ENCODE measurements at regions not wholly inside any gene's neighbourhood (a gene's known extent, or its start where the extent isn't known, plus 50 kb on each side); places are given as distances from the start of the nearest gene placed in this dataset.
A peak's percentile ranks its signal among the peaks of the same experiment; 100 is the strongest.

DNA sequence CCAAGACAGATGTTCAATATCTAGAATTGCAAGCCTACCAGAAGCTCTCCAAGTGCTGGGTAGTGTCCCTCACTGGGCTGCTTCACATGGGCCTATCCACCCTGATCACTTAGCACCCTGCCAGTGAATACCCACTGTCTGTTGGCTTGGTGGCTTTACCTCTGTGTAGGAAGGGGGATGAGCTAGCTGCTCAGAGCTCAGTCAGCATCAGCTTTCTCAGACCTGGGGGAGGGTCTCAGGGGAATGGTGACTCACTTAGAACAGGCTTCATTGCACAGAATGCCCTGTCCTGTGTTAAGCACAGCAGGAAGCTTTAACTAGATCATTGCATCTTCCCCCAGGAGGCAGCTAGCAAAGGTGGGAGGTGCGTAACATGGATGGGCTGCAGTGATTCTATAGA is 209.8 kb downstream of the PDCD6IP start:
- no peak overlapping the region for H3K4me3 ChIP-seq (ENCODE audit: low read depth, low read length)
- TF ChIP-seq, protein P1, sequence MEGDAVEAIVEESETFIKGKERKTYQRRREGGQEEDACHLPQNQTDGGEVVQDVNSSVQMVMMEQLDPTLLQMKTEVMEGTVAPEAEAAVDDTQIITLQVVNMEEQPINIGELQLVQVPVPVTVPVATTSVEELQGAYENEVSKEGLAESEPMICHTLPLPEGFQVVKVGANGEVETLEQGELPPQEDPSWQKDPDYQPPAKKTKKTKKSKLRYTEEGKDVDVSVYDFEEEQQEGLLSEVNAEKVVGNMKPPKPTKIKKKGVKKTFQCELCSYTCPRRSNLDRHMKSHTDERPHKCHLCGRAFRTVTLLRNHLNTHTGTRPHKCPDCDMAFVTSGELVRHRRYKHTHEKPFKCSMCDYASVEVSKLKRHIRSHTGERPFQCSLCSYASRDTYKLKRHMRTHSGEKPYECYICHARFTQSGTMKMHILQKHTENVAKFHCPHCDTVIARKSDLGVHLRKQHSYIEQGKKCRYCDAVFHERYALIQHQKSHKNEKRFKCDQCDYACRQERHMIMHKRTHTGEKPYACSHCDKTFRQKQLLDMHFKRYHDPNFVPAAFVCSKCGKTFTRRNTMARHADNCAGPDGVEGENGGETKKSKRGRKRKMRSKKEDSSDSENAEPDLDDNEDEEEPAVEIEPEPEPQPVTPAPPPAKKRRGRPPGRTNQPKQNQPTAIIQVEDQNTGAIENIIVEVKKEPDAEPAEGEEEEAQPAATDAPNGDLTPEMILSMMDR (IDR thresholded peaks at IDR 0.05; ENCODE audit: insufficient read depth, low read length) = no peak
- DNase-seq (ENCODE audit: low read depth) = peak; percentile 34

DNA sequence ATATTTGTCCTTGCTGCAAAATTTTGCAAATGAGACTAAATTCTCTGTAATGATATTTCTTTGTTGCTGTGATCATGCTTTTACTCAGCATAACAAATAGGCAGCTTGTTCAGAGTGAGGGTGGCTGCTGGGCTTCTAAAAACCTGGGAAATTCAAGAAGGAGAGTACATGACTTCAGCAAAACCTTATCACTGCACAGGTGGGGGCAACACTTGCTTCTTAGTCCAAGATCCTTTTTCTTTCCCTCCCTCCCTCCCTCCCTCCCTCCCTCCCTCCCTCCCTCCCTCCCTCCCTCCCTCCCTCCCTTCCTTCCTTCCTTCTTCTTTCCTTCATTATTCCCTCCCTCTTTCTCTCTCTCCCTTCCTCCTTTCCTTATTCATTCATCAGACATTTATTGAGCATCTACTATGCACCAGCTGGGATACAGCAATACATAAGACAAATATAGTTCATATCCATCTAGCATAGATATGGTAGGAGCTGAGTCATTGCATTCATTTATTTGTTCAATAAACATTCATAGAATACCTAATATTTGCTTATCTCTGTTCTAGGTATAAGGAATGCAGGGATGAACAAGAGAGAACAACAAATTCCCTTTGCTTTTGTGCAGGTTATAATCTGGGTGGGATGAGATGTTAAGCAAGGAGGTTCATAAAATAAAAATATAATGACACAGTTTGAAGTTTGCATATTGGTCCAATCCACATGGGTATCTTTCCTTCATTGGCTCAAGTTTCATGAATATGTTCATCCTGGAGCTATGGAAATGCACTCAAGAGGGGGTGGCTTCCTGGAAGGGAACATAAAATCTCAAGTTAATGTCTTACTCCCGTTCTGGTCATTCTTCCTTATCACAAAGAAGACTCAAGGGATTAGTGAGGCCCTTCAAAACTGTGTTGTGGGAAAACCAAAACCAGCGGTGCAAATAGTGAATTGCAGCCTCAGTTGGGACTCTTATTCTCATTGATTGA is 210.7 kb downstream of the PDCD6IP start:
- TF ChIP-seq, protein P1 (IDR thresholded peaks at IDR 0.05; ENCODE audit: insufficient read depth, low read length) = no peak
- H3K4me3 ChIP-seq (ENCODE audit: low read depth, low read length) = no peak overlapping the region
- peak; percentile 52 for DNase-seq (ENCODE audit: low read depth)

DNA sequence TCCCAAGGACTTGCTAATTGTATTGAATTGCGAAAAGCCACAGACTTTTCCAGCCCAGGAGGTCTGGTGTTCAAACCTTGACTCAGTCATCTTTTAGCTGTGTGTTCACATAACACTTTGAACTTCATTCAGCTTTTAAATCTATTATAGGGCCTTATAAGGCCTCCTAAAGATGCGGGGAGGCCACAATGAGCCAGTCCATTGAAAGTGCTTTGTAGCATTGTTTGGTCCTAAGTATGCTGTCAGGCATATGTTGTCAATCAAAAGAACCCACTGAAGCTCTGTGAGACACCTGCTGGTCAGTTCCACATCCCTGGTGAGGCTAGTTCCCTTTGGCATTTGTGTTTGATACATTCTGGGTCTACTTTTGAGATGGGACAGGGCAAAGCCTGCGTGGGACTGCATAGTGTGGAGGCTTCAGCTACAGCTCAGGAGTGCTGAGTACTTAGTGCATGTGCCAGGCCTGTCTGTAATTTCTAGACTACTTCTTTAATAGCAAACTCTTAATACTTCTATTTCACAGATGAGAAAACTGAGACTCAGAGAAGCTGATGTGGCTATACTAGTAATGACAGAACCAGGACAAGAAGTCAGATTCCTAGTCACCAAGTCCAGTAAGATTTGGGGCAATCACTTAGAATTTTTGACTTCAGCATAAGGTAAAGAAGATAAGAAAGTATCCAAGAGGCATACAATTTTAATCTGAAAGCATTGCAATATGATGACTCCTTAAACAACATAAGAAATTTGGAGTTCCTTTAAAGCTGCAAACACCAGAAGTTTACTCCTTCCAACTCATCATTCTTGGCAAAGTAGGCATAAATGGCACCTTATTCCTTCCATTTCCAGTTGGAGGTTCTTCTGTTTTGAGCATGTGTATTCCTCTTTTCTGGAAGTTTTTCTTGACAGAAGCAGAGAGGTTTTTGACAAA is 213.0 kb downstream of the PDCD6IP start:
- no peak overlapping the region for H3K4me3 ChIP-seq (ENCODE audit: low read depth, low read length)
- TF ChIP-seq, protein P1 (IDR thresholded peaks at IDR 0.05; ENCODE audit: insufficient read depth, low read length) = no peak
- DNase-seq (ENCODE audit: low read depth) = no peak

DNA sequence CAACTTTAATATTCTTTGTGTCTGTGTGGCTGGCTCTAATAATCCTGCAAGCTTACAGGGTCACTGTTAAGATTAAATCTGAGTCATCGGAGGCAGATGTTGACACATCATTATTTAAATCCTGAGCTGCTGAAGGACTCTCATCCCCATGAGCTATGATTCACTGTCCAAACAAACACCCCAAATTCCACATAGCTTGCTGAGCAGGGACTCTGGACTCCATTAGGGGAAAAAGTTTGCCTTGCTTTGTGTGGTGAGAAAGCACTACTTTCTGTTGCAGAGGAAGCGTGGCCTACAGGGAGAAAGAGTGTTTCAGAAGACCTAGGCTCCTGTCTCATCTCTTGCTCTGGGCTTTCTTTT is 213.7 kb downstream of the PDCD6IP start:
- TF ChIP-seq, protein P1 (IDR thresholded peaks at IDR 0.05; ENCODE audit: insufficient read depth, low read length) = no peak

DNA sequence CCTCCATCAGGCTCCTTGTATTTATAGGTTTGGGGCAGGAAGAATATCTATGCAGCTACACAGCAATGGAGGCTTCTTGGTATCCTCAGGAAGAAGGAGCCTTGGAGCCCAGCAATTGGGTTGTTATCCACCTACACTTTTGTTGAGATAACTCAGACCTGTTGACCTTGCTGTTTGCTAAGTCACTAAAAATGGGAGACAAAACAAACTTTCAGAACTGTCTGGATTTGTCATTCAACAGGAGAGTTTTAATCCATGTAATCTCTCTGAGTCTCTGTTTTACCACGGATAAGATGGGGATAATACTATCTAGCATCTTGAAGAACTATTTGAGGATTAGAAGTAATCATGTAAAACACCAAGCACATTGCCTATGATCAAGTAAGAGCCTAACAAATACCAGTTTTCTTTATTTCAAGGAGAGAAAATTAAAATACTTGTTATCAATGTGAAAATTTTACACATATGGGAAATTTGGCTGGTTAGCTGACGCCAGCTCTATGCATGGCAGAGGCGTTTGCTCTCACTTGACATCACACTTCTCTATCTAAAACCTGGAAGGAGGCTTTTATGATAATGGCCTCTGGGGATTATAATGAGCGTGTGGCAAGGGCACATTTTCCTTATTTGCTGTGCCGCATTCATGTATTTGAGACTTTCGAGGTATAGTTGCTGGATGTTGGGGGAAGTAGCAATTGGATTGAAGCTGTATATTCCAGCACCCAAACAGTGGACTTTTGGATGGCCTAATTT is 215.6 kb downstream of the PDCD6IP start:
- no peak overlapping the region for H3K4me3 ChIP-seq (ENCODE audit: low read depth, low read length)
- TF ChIP-seq, protein P1 (IDR thresholded peaks at IDR 0.05; ENCODE audit: insufficient read depth, low read length) = no peak
- no peak for DNase-seq (ENCODE audit: low read depth)

More for the DNA sequence above, 213.7 kb downstream of the PDCD6IP start:
- no peak overlapping the region for H3K4me3 ChIP-seq (ENCODE audit: low read depth, low read length)
- peak; percentile 99 for DNase-seq (ENCODE audit: low read depth)
